ENCODE measurements at regions not wholly inside any gene's neighbourhood (a gene's known extent, or its start where the extent isn't known, plus 50 kb on each side); places are given as distances from the start of the nearest gene placed in this dataset.

DNA sequence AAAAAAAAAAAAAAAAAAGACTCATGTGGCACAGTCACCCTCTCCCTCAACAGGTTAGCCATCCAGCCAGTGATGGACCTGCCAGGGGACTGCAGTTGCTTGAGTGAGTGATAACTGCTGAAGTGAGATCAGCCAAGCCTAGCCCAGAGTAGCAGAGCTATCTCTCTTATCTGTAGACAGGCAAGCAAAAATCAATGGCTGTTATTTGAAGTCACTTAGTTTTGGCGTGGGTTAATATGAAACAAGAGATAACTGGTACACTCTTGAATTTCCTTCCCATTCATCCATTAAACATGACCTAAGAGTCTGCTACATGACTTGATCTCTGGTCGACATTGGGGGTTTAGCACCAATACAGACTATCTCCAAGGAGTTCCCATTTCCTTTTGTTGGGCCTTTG is 51.2 kb upstream of the TNIK start:
- TF ChIP-seq, protein P1, sequence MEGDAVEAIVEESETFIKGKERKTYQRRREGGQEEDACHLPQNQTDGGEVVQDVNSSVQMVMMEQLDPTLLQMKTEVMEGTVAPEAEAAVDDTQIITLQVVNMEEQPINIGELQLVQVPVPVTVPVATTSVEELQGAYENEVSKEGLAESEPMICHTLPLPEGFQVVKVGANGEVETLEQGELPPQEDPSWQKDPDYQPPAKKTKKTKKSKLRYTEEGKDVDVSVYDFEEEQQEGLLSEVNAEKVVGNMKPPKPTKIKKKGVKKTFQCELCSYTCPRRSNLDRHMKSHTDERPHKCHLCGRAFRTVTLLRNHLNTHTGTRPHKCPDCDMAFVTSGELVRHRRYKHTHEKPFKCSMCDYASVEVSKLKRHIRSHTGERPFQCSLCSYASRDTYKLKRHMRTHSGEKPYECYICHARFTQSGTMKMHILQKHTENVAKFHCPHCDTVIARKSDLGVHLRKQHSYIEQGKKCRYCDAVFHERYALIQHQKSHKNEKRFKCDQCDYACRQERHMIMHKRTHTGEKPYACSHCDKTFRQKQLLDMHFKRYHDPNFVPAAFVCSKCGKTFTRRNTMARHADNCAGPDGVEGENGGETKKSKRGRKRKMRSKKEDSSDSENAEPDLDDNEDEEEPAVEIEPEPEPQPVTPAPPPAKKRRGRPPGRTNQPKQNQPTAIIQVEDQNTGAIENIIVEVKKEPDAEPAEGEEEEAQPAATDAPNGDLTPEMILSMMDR (IDR thresholded peaks at IDR 0.05): no peak
- no peak for TF ChIP-seq POLR2A (IDR thresholded peaks at IDR 0.05)
